ENCODE measurements at regions not wholly inside any gene's neighbourhood (a gene's known extent, or its start where the extent isn't known, plus 50 kb on each side); places are given as distances from the start of the nearest gene placed in this dataset.

DNA sequence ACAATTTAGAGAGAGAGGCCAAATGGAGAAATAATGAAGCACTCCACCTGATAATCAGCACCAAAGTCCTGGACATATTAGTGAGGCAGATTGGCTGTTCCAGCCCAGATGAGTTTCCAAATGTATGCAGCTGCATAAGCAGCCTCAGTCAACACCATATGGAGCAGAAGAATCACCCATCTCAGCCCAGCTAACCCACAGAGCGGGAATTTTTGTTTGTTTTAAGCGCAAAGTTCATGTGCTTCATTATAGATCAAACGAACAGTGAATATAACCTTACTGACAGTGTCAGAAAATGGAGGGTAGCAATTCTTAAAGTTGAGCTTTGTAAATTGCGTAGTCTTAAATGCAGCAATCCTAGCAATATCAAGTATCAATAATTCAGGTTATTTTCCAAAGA is 234.0 kb upstream of the CEP162 start:
- H3K4me1 ChIP-seq, result no peaks in the 10 kb centered on the region
- TF ChIP-seq, protein P1, sequence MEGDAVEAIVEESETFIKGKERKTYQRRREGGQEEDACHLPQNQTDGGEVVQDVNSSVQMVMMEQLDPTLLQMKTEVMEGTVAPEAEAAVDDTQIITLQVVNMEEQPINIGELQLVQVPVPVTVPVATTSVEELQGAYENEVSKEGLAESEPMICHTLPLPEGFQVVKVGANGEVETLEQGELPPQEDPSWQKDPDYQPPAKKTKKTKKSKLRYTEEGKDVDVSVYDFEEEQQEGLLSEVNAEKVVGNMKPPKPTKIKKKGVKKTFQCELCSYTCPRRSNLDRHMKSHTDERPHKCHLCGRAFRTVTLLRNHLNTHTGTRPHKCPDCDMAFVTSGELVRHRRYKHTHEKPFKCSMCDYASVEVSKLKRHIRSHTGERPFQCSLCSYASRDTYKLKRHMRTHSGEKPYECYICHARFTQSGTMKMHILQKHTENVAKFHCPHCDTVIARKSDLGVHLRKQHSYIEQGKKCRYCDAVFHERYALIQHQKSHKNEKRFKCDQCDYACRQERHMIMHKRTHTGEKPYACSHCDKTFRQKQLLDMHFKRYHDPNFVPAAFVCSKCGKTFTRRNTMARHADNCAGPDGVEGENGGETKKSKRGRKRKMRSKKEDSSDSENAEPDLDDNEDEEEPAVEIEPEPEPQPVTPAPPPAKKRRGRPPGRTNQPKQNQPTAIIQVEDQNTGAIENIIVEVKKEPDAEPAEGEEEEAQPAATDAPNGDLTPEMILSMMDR (IDR thresholded peaks at IDR 0.05), result no peak
- 89% methylated on average over 4 of the region's 4 CpGs for WGBS, 2 donors
- intact Hi-C loops (cut with DNase I), result no loop called here
- no peaks in the 10 kb centered on the region for H3K36me3 ChIP-seq
- H3K9me3 ChIP-seq, result peaks cover 0 to 9% (median 0%) of the 10 kb centered on the region in 11 donors
- no peak overlapping the region for H3K27ac ChIP-seq
- no peak overlapping the region for H3K4me3 ChIP-seq
- ATAC-seq (no peak), DNase-seq (no peak)
- no peaks in the 10 kb centered on the region for H3K27me3 ChIP-seq

DNA sequence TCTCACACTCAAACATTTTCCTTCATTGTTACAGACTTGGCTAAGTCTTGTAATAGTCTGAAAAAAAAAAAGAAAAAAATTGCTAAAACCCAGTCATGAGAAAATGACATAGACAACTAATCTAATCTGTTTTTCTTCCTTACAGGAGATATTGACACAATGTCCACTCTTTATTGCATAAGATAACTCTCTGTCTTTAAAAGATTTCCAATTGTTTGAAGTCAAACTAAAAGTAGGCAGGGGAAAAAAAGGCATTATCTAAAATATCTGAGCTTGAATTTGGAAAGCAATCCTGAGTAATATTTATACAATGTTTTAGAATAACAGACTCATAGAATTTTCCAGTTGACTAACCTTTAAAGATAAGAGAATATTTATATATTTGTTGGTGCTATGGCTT is 233.0 kb upstream of the CEP162 start:
- Histone ChIP-seq H3K27me3 (no peaks in the 10 kb centered on the region), H3K36me3 (no peaks in the 10 kb centered on the region), H3K4me3 (no peak overlapping the region), H3K9me3 (peaks cover 0 to 12% (median 0%) of the 10 kb centered on the region in 11 donors), H3K4me1 (no peaks in the 10 kb centered on the region), H3K27ac (no peak overlapping the region)
- DNase-seq, result no peak
- intact Hi-C loops (cut with DNase I), result no loop called here
- no peak for ATAC-seq
- TF ChIP-seq, protein P1 (IDR thresholded peaks at IDR 0.05), result no peak

DNA sequence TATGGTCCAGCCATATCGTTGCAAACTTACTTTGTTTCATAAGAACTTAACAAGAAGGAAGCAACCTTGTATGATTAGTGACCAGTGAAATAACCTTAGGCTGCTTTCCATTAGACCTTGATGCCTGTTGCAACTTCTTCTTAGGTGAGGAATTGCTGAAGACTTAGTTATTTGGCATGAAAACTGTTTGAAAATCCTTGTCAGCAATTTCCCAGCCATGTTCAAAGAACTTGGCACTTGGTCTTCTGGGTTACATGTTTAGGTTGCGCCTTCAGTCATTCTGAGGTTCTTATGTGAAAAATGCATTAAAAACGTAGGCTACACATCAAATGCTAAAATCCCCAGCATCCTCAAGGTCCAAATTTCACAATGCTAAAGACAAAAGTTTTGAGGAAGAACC is 232.0 kb upstream of the CEP162 start:
- intact Hi-C loops (cut with DNase I), result no loop called here
- Histone ChIP-seq H3K27ac (no peak overlapping the region), H3K4me1 (no peaks in the 10 kb centered on the region), H3K4me3 (no peak overlapping the region), H3K9me3 (peaks cover 0 to 12% (median 0%) of the 10 kb centered on the region in 11 donors), H3K27me3 (no peaks in the 10 kb centered on the region), H3K36me3 (no peaks in the 10 kb centered on the region)
- ATAC-seq, result no peak
- TF ChIP-seq, protein P1 (IDR thresholded peaks at IDR 0.05), result no peak
- 74 to 75% methylated on average over 3 of the region's 3 CpGs for WGBS, 2 donors
- DNase-seq, result no peak

DNA sequence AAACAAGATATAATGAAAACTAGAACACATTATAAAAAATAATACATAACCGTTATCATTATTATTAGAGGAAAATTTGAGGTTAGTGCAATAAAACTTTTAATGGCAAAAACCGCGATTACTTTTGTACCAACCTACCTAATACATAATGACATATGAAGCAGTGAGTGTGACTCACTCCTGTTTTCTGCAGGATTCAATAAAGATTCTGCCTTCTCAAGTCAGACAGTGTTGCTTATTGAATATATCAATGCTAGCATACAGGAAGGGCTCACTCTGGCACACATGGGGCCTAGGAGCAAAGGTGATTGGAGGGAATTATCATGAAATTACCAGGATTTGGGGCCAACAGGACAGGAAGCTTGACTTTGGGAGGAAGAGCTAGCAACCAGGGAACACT is 230.8 kb upstream of the CEP162 start:
- Histone ChIP-seq H3K4me3 (no peak overlapping the region), H3K27ac (no peak overlapping the region), H3K4me1 (no peaks in the 10 kb centered on the region), H3K36me3 (no peaks in the 10 kb centered on the region), H3K27me3 (no peaks in the 10 kb centered on the region), H3K9me3 (peaks cover 0 to 7% (median 0%) of the 10 kb centered on the region in 11 donors)
- TF ChIP-seq, protein P1 (IDR thresholded peaks at IDR 0.05), result no peak
- WGBS, 2 donors, result 94 to 95% methylated on average over 3 of the region's 3 CpGs
- ATAC-seq, result no peak
- intact Hi-C loops (cut with DNase I), result no loop called here
- no peak for DNase-seq

DNA sequence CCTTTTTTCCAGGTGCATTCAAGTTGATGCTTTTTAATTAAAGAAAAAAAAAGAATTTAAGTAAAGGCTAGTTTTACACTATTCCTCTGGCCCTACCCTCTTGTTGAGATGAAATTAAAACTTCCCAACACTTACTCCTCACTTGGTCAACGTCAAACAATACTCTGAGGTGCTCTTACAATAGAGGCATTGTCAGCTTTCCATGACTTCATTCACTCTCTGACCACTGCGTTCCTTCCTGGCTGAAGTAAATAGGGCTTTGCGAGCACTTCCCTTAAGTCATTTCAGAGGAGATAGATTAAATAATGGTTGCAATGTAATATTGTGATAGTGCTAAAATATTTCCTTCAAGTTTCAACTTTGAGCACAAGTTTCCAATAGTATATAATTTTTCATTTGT is 229.8 kb upstream of the CEP162 start:
- TF ChIP-seq, protein P1 (IDR thresholded peaks at IDR 0.05), result no peak
- H3K4me3 ChIP-seq, result no peak overlapping the region
- no peaks in the 10 kb centered on the region for H3K4me1 ChIP-seq
- DNase-seq, result no peak
- intact Hi-C loops (cut with DNase I), result no loop called here
- WGBS, 2 donors, result 39 to 43% methylated on average over 3 of the region's 3 CpGs
- H3K27ac ChIP-seq, result no peak overlapping the region
- no peak for ATAC-seq
- H3K27me3 ChIP-seq, result no peaks in the 10 kb centered on the region
- H3K9me3 ChIP-seq, result peaks cover 0 to 6% (median 0%) of the 10 kb centered on the region in 11 donors
- H3K36me3 ChIP-seq, result no peaks in the 10 kb centered on the region
